ENCODE measurements at regions not wholly inside any gene's neighbourhood (a gene's known extent, or its start where the extent isn't known, plus 50 kb on each side); places are given as distances from the start of the nearest gene placed in this dataset.

GRCh38 chr16:79659344-79659743, 58.8 kb upstream of the MAF start:
- 36 to 37% methylated on average over 5 of the region's 5 CpGs for WGBS, 2 donors
- H3K4me3 ChIP-seq (ENCODE audit: low read depth, poor library complexity, severe bottlenecking) = no peak overlapping the region
- TF ChIP-seq CTCF (IDR thresholded peaks at IDR 0.05) (no peak), POLR2A (IDR thresholded peaks at IDR 0.05) (no peak)
- no peak for DNase-seq (ENCODE audit: low spot score in 2 of 2)
- intact Hi-C loops (cut with DNase I; ENCODE audit: low total_unique reads) = no loop called here

- TF ChIP-seq CTCF (IDR thresholded peaks at IDR 0.05) = no peak
- intact Hi-C loops (cut with DNase I; ENCODE audit: low total_unique reads) = no loop called here
- peak; percentile 78 to 88 for DNase-seq (ENCODE audit: low spot score in 2 of 2)
- 52 to 68% methylated on average over 22 of the region's 22 CpGs for WGBS, 2 donors
- H3K4me3 ChIP-seq (ENCODE audit: low read depth, poor library complexity, severe bottlenecking) = no peak overlapping the region
Measured at GRCh38 chr16:79658301-79659033, 57.9 kb upstream of the MAF start.

GRCh38 chr16:79656553-79657115, 56.1 kb upstream of the MAF start:
- intact Hi-C loops (cut with DNase I; ENCODE audit: low total_unique reads) = no loop called here
- no peak overlapping the region for H3K4me3 ChIP-seq (ENCODE audit: low read depth, poor library complexity, severe bottlenecking)
- no peak for TF ChIP-seq POLR2A (IDR thresholded peaks at IDR 0.05)
- no peak for TF ChIP-seq CTCF (IDR thresholded peaks at IDR 0.05)
- WGBS, 2 donors = 95 to 97% methylated on average over 6 of the region's 6 CpGs
- no peak for DNase-seq (ENCODE audit: low spot score in 2 of 2)

- H3K4me3 ChIP-seq (ENCODE audit: low read depth, poor library complexity, severe bottlenecking) = no peak overlapping the region
- 30 to 44% methylated on average over 6 of the region's 6 CpGs for WGBS, 2 donors
- no peak for DNase-seq (ENCODE audit: low spot score in 2 of 2)
- TF ChIP-seq POLR2A (IDR thresholded peaks at IDR 0.05) (no peak), CTCF (IDR thresholded peaks at IDR 0.05) (no peak)
- intact Hi-C loops (cut with DNase I; ENCODE audit: low total_unique reads) = no loop called here
Measured at GRCh38 chr16:79653373-79653891, 52.9 kb upstream of the MAF start.

- peak; percentile 77 to 91 for DNase-seq (ENCODE audit: low spot score in 2 of 2)
- H3K4me3 ChIP-seq (ENCODE audit: low read depth, poor library complexity, severe bottlenecking) = no peak overlapping the region
- intact Hi-C loops (cut with DNase I; ENCODE audit: low total_unique reads) = no loop called here
- whole genome bisulfite sequencing, 2 donors = 34 to 46% methylated on average over 7 of the region's 7 CpGs
- TF ChIP-seq POLR2A (IDR thresholded peaks at IDR 0.05) = no peak
- no peak for TF ChIP-seq CTCF (IDR thresholded peaks at IDR 0.05)
Measured at GRCh38 chr16:79651363-79651762, 50.8 kb upstream of the MAF start.

Data from lower leg skin (tissue), 4 donors.